ENCODE measurements at regions not wholly inside any gene's neighbourhood (a gene's known extent, or its start where the extent isn't known, plus 50 kb on each side); places are given as distances from the start of the nearest gene placed in this dataset.

- TF ChIP-seq, protein P1, sequence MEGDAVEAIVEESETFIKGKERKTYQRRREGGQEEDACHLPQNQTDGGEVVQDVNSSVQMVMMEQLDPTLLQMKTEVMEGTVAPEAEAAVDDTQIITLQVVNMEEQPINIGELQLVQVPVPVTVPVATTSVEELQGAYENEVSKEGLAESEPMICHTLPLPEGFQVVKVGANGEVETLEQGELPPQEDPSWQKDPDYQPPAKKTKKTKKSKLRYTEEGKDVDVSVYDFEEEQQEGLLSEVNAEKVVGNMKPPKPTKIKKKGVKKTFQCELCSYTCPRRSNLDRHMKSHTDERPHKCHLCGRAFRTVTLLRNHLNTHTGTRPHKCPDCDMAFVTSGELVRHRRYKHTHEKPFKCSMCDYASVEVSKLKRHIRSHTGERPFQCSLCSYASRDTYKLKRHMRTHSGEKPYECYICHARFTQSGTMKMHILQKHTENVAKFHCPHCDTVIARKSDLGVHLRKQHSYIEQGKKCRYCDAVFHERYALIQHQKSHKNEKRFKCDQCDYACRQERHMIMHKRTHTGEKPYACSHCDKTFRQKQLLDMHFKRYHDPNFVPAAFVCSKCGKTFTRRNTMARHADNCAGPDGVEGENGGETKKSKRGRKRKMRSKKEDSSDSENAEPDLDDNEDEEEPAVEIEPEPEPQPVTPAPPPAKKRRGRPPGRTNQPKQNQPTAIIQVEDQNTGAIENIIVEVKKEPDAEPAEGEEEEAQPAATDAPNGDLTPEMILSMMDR (IDR thresholded peaks at IDR 0.05): no peak
- H3K9me3 Mint-ChIP-seq (ENCODE audit: unreplicated experiment): no peaks in the 10 kb centered on the region
- no peaks in the 10 kb centered on the region for H3K36me3 Mint-ChIP-seq (ENCODE audit: unreplicated experiment)
- no peak overlapping the region for H3K4me3 Mint-ChIP-seq (ENCODE audit: unreplicated experiment)
- peaks cover 16% of the 10 kb centered on the region for H3K27me3 Mint-ChIP-seq (ENCODE audit: unreplicated experiment)
- no peak for DNase-seq (ENCODE audit: extremely low spot score, unreplicated experiment)
- H3K4me1 Mint-ChIP-seq (ENCODE audit: unreplicated experiment): peaks cover 18% of the 10 kb centered on the region
- no peak overlapping the region for H3K27ac Mint-ChIP-seq (ENCODE audit: unreplicated experiment)
These were observed 424.6 kb upstream of the CADM1 start for GRCh38 chr11:115928811-115929210.

- H3K4me1 Mint-ChIP-seq (ENCODE audit: unreplicated experiment): peaks cover 18% of the 10 kb centered on the region
- no peaks in the 10 kb centered on the region for H3K36me3 Mint-ChIP-seq (ENCODE audit: unreplicated experiment)
- no peak overlapping the region for H3K27ac Mint-ChIP-seq (ENCODE audit: unreplicated experiment)
- DNase-seq (ENCODE audit: extremely low spot score, unreplicated experiment): no peak
- no peaks in the 10 kb centered on the region for H3K9me3 Mint-ChIP-seq (ENCODE audit: unreplicated experiment)
- peaks cover 16% of the 10 kb centered on the region for H3K27me3 Mint-ChIP-seq (ENCODE audit: unreplicated experiment)
- TF ChIP-seq, protein P1 (IDR thresholded peaks at IDR 0.05): no peak
- H3K4me3 Mint-ChIP-seq (ENCODE audit: unreplicated experiment): no peak overlapping the region
These were observed 423.7 kb upstream of the CADM1 start for GRCh38 chr11:115927823-115928329.

DNA sequence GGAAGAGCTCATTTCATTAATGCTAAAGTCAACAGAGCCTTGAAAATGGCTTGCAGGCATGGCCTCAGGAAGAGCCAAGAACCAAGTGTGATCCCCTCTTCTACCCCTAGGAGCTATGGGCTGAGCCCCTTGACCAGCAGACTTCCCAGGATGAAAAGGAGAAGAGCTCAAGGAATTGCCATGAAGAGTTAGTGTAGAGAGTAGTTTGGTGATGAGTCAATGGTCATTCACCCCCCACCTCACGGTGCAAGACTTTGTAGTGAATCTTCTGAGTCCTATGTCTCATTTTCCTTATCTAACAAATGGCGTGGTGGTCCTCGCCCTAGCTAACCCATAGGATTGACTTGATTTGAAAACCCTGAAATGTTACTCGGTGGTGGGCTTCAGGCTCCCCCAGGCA lies 422.4 kb upstream of the CADM1 start:
- Mint-ChIP-seq H3K4me1 (ENCODE audit: unreplicated experiment) (peaks cover 18% of the 10 kb centered on the region), H3K4me3 (ENCODE audit: unreplicated experiment) (no peak overlapping the region), H3K27me3 (ENCODE audit: unreplicated experiment) (peaks cover 16% of the 10 kb centered on the region), H3K9me3 (ENCODE audit: unreplicated experiment) (no peaks in the 10 kb centered on the region), H3K27ac (ENCODE audit: unreplicated experiment) (no peak overlapping the region), H3K36me3 (ENCODE audit: unreplicated experiment) (no peaks in the 10 kb centered on the region)
- DNase-seq (ENCODE audit: extremely low spot score, unreplicated experiment): no peak
- TF ChIP-seq, protein P1 (IDR thresholded peaks at IDR 0.05): no peak

DNA sequence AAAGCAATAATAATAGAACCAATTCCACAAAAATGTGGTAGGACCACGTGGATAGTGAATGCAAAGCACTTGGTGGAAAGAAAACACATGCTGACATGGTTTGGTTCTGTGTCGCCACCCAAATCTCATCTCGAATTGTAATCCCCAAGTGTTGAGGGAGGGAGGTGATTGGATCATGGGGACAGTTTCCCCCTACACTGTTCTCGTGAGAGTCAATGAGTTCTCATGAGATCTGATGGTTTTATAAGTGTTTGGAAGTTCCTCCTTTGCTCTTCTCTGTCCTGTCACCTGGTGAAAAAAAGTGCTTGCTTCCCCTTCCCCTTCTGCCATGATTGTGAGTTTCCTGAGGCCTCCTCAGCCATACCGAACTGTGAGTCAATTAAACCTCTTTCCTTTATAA lies 421.9 kb upstream of the CADM1 start:
- Mint-ChIP-seq H3K27ac (ENCODE audit: unreplicated experiment) (no peak overlapping the region), H3K4me1 (ENCODE audit: unreplicated experiment) (peaks cover 17% of the 10 kb centered on the region), H3K27me3 (ENCODE audit: unreplicated experiment) (peaks cover 16% of the 10 kb centered on the region), H3K4me3 (ENCODE audit: unreplicated experiment) (no peak overlapping the region), H3K9me3 (ENCODE audit: unreplicated experiment) (no peaks in the 10 kb centered on the region), H3K36me3 (ENCODE audit: unreplicated experiment) (no peaks in the 10 kb centered on the region)
- no peak for DNase-seq (ENCODE audit: extremely low spot score, unreplicated experiment)
- TF ChIP-seq, protein P1 (IDR thresholded peaks at IDR 0.05): no peak

DNA sequence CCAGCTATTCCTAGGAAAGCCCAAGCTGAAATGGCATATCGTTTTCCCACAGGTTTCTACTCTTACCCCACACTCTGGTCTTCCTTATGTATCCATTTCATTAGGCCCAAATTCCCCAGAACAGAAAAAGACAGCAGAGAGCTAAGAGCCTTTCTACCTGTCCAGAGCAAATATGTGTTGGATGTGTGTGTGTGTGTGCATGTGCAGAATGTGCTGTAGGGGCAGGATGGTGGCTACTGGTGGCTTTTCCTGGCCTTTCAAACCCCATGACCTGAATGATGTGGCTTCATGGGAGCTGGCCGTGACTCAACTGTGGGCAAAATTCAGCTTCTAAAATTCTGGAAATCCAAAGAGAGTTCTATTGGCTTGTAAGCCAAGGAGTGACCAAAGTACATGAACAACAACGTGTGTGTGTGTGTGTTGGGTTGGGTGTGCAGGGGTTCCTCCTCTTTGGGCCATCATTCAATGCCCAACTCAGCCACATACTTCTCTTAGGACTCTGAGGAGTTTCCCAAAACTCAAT lies 421.4 kb upstream of the CADM1 start:
- H3K27ac Mint-ChIP-seq (ENCODE audit: unreplicated experiment): no peak overlapping the region
- no peaks in the 10 kb centered on the region for H3K9me3 Mint-ChIP-seq (ENCODE audit: unreplicated experiment)
- H3K4me3 Mint-ChIP-seq (ENCODE audit: unreplicated experiment): no peak overlapping the region
- H3K4me1 Mint-ChIP-seq (ENCODE audit: unreplicated experiment): peaks cover 12% of the 10 kb centered on the region
- H3K27me3 Mint-ChIP-seq (ENCODE audit: unreplicated experiment): peaks cover 16% of the 10 kb centered on the region
- no peaks in the 10 kb centered on the region for H3K36me3 Mint-ChIP-seq (ENCODE audit: unreplicated experiment)
- TF ChIP-seq, protein P1 (IDR thresholded peaks at IDR 0.05): no peak
- no peak for DNase-seq (ENCODE audit: extremely low spot score, unreplicated experiment)
